22Rv1 (cell line): ENCODE measurements at regions not wholly inside any gene's neighbourhood (a gene's known extent, or its start where the extent isn't known, plus 50 kb on each side); places are given as distances from the start of the nearest gene placed in this dataset.

Experiments used
- CTCF ChIP-seq: fragments of 450-650 bp; IDR thresholded peaks from 2 replicates; pipeline ENCODE4 v1.5.1; 2017; ENCODE audit warnings: mild to moderate bottlenecking
- ZFX ChIP-seq: fragments of 450-650 bp; IDR thresholded peaks from 2 replicates; pipeline ENCODE4 v1.6.1; 2017; ENCODE audit warnings: antibody characterized with exemption, borderline replicate concordance

- TF ChIP-seq CTCF (no peak), ZFX (no peak)
Observed at GRCh38 chr5:25255128-25255527, 610.4 kb upstream of the CDH10 start.
